Keratinocyte (primary cell): ENCODE measurements at regions not wholly inside any gene's neighbourhood (a gene's known extent, or its start where the extent isn't known, plus 50 kb on each side); places are given as distances from the start of the nearest gene placed in this dataset.

Source experiments
- DNase-seq: peaks from one replicate; pipeline ENCODE4 v3.0.0-alpha.2; 2011; ENCODE audit warnings: low read depth, missing footprints, low spot score
- FAIRE-seq: peaks from 2 replicates; lab custom pipeline; 2011; peaks lifted over from hg19 to GRCh38; lab: Jason Lieb, UNC
- H2AFZ ChIP-seq: 2 replicates; pipeline ENCODE4 v1.6.0; 2012; ENCODE audit warnings: low read length, control low read depth, inconsistent platforms; ENCODE audit not compliant: control insufficient read depth
- H3K27ac ChIP-seq: 2 replicates; pipeline ENCODE4 v1.5.1; 2011; ENCODE audit warnings: low read length; ENCODE audit not compliant: control insufficient read depth, insufficient read depth
- H3K27me3 ChIP-seq: 3 replicates; pipeline ENCODE4 v1.6.0; 2011; ENCODE audit warnings: low read length; ENCODE audit not compliant: control insufficient read depth, insufficient read depth; ENCODE audit errors: extremely low read depth
- H3K36me3 ChIP-seq, 2 experiments: 2 replicates in 1 of 2; 3 replicates in 1 of 2; pipeline ENCODE4 v1.5.1; 2011; ENCODE audit warnings: low read length in 2 of 2, mild to moderate bottlenecking in 1 of 2; ENCODE audit not compliant: control insufficient read depth in 2 of 2, insufficient read depth in 2 of 2; ENCODE audit errors: extremely low read depth in 1 of 2
- H3K4me1 ChIP-seq: 3 replicates; pipeline ENCODE4 v1.5.1; 2011; ENCODE audit warnings: low read length; ENCODE audit not compliant: control insufficient read depth, insufficient read depth; ENCODE audit errors: extremely low read depth
- H3K4me2 ChIP-seq: 3 replicates; pipeline ENCODE4 v1.6.0; 2011; ENCODE audit warnings: low read depth, low read length; ENCODE audit not compliant: control insufficient read depth, insufficient read depth; ENCODE audit errors: extremely low read depth
- H3K4me3 ChIP-seq, 3 experiments: fragments of 200-600 bp in 1 of 3; sonication (generic) in 1 of 3; 2 replicates in 2 of 3; 3 replicates in 1 of 3; pipeline ENCODE4 v1.5.1; 2011 to 2016; ENCODE audit warnings: low read length in 3 of 3, mild to moderate bottlenecking in 3 of 3, control low read depth in 2 of 3, inconsistent platforms in 1 of 3, low read depth in 1 of 3, mixed read lengths in 1 of 3, mixed run types in 1 of 3, moderate library complexity in 1 of 3; ENCODE audit not compliant: control insufficient read depth in 2 of 3, insufficient read depth in 2 of 3; ENCODE audit errors: extremely low read depth in 1 of 3
- H3K79me2 ChIP-seq: 2 replicates; pipeline ENCODE4 v1.6.0; 2012; ENCODE audit warnings: low read length; ENCODE audit not compliant: control insufficient read depth, insufficient read depth
- H3K9ac ChIP-seq: 3 replicates; pipeline ENCODE4 v1.6.0; 2011; ENCODE audit warnings: low read length; ENCODE audit not compliant: control insufficient read depth, insufficient read depth; ENCODE audit errors: extremely low read depth
- H3K9me1 ChIP-seq: 3 replicates; pipeline ENCODE4 v1.6.0; 2011; ENCODE audit warnings: low read length; ENCODE audit not compliant: control insufficient read depth, insufficient read depth; ENCODE audit errors: extremely low read depth
- H3K9me3 ChIP-seq: 2 replicates; pipeline ENCODE4 v1.5.1; 2012; ENCODE audit warnings: low read depth, low read length; ENCODE audit not compliant: control insufficient read depth
- H4K20me1 ChIP-seq: 3 replicates; pipeline ENCODE4 v1.6.0; 2011; ENCODE audit warnings: low read length; ENCODE audit not compliant: control insufficient read depth, insufficient read depth; ENCODE audit errors: extremely low read depth
- CTCF ChIP-seq, 3 experiments: IDR thresholded peaks in 1 of 3; conservative IDR thresholded peaks in 1 of 3; optimal IDR thresholded peaks in 1 of 3; 2 replicates in 2 of 3; 3 replicates in 1 of 3; pipeline versions ENCODE3 to v1.5.1; 2011; ENCODE audit warnings: low read length in 3 of 3, mild to moderate bottlenecking in 3 of 3, moderate library complexity in 2 of 3, control low read depth in 1 of 3, inconsistent platforms in 1 of 3; ENCODE audit not compliant: insufficient read depth in 2 of 3; ENCODE audit errors: extremely low read depth in 1 of 3
- EZH2 ChIP-seq: IDR thresholded peaks from one replicate; pipeline ENCODE4 v1.6.1; 2012; ENCODE audit warnings: inconsistent platforms, mild to moderate bottlenecking, low read length, moderate library complexity
- dilution Hi-C: fragments of 300-500 bp; cut with MboI; formaldehyde crosslinking; loops from one replicate; pipeline ENCODE4 v1.7.0; 2020; ENCODE audit warnings: low sequenced_read_pairs; ENCODE audit not compliant: extremely low pct_ligation_motif_present

- no peaks in the 10 kb centered on the region for H3K9me3 ChIP-seq
- H3K79me2 ChIP-seq = no peaks in the 10 kb centered on the region
- FAIRE-seq (no peak), DNase-seq (no peak)
- no peak overlapping the region for H3K4me3 ChIP-seq
- H4K20me1 ChIP-seq = no peaks in the 10 kb centered on the region
- no peak overlapping the region for H3K4me2 ChIP-seq
- H3K27me3 ChIP-seq = no peaks in the 10 kb centered on the region
- no peaks in the 10 kb centered on the region for H3K9me1 ChIP-seq
- no peak overlapping the region for H3K9ac ChIP-seq
- TF ChIP-seq EZH2 (no peak), CTCF (optimal IDR thresholded peaks at IDR 0.05 in 1 of 3, IDR thresholded peaks at IDR 0.05 in 1 of 3, conservative IDR thresholded peaks at IDR 0.05 in 1 of 3; ENCODE audit: extremely low read depth in 1 of 3, insufficient read depth in 2 of 3, low read length in 3 of 3) (no peak)
- no peak overlapping the region for H3K27ac ChIP-seq
- H2AFZ ChIP-seq = no peak overlapping the region
- dilution Hi-C loops = no loop called here
- no peaks in the 10 kb centered on the region for H3K4me1 ChIP-seq
- no peaks in the 10 kb centered on the region for H3K36me3 ChIP-seq
Observed at GRCh38 chr7:67855322-67855721, 858.7 kb downstream of the TYW1 start.

GRCh38 chr7:67856046-67856445 is 859.4 kb downstream of the TYW1 start:
- Histone ChIP-seq H3K4me3 (no peak overlapping the region), H3K9me1 (no peaks in the 10 kb centered on the region), H2AFZ (no peak overlapping the region), H3K4me1 (no peaks in the 10 kb centered on the region), H3K27me3 (no peaks in the 10 kb centered on the region), H3K9me3 (no peaks in the 10 kb centered on the region), H3K36me3 (no peaks in the 10 kb centered on the region), H3K4me2 (no peak overlapping the region), H3K27ac (no peak overlapping the region), H3K79me2 (no peaks in the 10 kb centered on the region), H3K9ac (no peak overlapping the region), H4K20me1 (no peaks in the 10 kb centered on the region)
- DNase-seq = no peak
- FAIRE-seq = no peak
- TF ChIP-seq CTCF (optimal IDR thresholded peaks at IDR 0.05 in 1 of 3, IDR thresholded peaks at IDR 0.05 in 1 of 3, conservative IDR thresholded peaks at IDR 0.05 in 1 of 3; ENCODE audit: extremely low read depth in 1 of 3, insufficient read depth in 2 of 3, low read length in 3 of 3) (no peak), EZH2 (no peak)
- dilution Hi-C loops = no loop called here
